NT2/D1 (cell line): ENCODE measurements at regions not wholly inside any gene's neighbourhood (a gene's known extent, or its start where the extent isn't known, plus 50 kb on each side); places are given as distances from the start of the nearest gene placed in this dataset.
"Not testable (repeated sequence)": the region's sequence is repeated elsewhere in the genome, so short reads cannot be mapped to it uniquely, and the experiment has no call there.

ENCODE experiments used
- DNase-seq: peaks from one replicate; pipeline ENCODE4 v3.0.0-alpha.2; 2011; ENCODE audit warnings: low read depth, low spot score
- H3K27me3 ChIP-seq: 2 replicates; pipeline ENCODE4 v1.6.0; 2011; ENCODE audit warnings: mild to moderate bottlenecking; ENCODE audit not compliant: insufficient read length, insufficient read depth
- H3K36me3 ChIP-seq: 2 replicates; pipeline ENCODE4 v1.6.1; 2011; ENCODE audit warnings: mild to moderate bottlenecking, low read length, mixed read lengths; ENCODE audit not compliant: insufficient read depth, insufficient read length
- H3K4me1 ChIP-seq: 2 replicates; pipeline ENCODE4 v1.5.1; 2011; ENCODE audit not compliant: insufficient read depth, insufficient read length
- H3K4me3 ChIP-seq: 2 replicates; pipeline ENCODE4 v1.5.1; 2011; ENCODE audit warnings: low read depth; ENCODE audit not compliant: insufficient read length
- H3K9ac ChIP-seq: 2 replicates; pipeline ENCODE4 v1.6.0; 2011; ENCODE audit warnings: low read depth; ENCODE audit not compliant: insufficient read length
- H3K9me3 ChIP-seq: 2 replicates; pipeline ENCODE4 v1.5.1; 2011; ENCODE audit warnings: mild to moderate bottlenecking, low read length; ENCODE audit not compliant: insufficient read depth

- H3K4me3 ChIP-seq, H3K9me3 ChIP-seq, H3K4me1 ChIP-seq, H3K27me3 ChIP-seq, DNase-seq, H3K9ac ChIP-seq, H3K36me3 ChIP-seq: not testable (repeated sequence)
These were observed 215.7 kb upstream of the PLGLB2 start for GRCh38 chr2:87531968-87532715.

DNA sequence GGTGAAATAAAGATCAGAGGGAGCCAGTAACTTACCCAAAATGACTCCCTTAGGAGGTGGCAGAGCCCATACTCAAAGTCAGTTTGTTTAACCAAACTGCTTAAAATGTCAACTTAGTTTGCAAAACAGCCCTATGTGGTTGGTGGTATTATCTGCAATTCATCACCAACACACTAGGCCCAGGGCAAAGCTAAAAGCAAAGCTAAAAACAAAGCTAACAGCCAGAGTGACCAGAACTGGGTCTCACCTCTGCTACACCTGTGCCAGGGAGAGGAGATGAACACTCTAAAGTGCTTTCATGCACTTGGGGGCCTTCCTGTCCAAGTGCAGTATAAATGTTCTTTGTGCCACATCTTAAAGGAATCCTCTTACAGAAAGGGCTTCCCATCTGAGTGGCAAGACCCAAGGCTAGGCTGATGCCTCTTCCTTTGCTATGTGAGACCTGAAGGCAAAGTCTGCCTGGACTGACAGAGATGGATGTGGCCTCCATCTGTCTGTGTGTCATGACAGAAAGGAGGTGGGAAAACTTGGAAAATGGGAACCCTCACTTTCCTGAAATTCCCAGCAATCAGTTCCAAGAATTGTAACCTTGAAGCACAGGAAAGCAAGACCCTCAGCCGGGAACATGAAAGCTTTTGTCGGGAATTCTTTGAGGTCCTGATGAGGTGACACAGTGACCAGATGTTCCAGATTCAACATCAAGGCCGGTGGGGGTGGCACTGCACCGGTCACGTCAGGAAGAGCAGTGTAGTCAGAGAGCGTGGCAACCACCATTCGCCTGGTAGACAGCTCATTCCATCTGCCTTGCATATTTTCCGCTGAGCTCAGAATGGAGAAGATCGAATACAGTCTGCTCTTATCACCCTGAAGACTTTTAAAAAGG lies 214.3 kb upstream of the PLGLB2 start:
- not testable (repeated sequence) for H3K36me3 ChIP-seq, H3K9me3 ChIP-seq, H3K4me1 ChIP-seq, H3K9ac ChIP-seq, H3K27me3 ChIP-seq, H3K4me3 ChIP-seq, DNase-seq

DNA sequence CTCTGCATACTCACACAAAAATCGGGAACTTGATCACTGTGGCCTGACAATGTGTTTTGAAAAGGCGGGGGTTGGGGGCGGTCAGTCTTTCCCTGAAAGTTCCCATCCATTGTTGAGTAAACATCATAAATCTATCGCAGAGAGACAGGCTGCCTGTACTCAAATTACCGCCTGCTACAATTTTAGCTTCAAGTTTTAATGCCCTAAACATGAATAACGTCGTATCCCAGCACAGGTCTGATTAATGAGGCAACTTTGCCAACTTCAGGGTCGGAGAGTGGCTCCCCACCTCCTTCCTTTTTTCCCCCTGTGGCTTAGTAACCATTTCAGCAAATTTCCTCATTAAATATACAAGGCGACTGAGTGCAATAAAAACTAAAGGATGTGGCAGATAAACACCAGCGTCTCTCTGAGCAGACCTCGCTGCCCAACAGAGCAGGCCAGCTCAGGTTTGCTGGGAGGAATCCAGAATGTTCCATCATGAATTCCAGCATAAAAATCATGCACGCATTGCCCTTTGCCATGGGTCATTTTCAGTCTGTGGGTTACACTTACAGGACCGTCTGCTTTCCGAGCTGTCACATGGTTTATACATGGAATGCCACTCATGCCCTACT lies 213.5 kb upstream of the PLGLB2 start:
- H3K4me3 ChIP-seq, H3K9me3 ChIP-seq, H3K36me3 ChIP-seq, DNase-seq, H3K27me3 ChIP-seq, H3K4me1 ChIP-seq, H3K9ac ChIP-seq: not testable (repeated sequence)

GRCh38 chr2:87536427-87536826 lies 211.5 kb upstream of the PLGLB2 start:
- not testable (repeated sequence) for H3K9ac ChIP-seq, H3K9me3 ChIP-seq, H3K27me3 ChIP-seq, H3K4me1 ChIP-seq, H3K4me3 ChIP-seq, H3K36me3 ChIP-seq, DNase-seq

DNA sequence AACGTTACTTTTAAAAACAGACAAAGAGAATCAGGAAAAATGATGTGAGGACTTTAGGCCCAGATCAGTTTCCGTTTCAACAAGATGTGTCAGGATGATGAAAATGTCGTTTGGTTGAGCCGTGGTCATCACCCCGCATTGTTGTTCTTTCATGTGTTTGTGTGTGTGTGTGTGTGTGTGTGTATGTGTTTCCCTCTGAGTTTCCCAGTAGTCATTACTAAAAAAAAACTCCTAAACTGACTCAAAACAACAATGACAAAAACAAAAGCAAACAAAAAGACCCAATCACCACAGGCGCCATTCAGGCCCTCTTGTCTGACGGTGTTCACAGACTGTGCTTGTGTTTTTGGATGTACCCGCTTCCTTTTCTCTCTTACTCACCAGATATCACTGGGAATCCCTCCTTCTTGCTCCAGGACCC lies 210.6 kb upstream of the PLGLB2 start:
- not testable (repeated sequence) for H3K9ac ChIP-seq, H3K4me3 ChIP-seq, H3K9me3 ChIP-seq, DNase-seq, H3K4me1 ChIP-seq, H3K36me3 ChIP-seq, H3K27me3 ChIP-seq

DNA sequence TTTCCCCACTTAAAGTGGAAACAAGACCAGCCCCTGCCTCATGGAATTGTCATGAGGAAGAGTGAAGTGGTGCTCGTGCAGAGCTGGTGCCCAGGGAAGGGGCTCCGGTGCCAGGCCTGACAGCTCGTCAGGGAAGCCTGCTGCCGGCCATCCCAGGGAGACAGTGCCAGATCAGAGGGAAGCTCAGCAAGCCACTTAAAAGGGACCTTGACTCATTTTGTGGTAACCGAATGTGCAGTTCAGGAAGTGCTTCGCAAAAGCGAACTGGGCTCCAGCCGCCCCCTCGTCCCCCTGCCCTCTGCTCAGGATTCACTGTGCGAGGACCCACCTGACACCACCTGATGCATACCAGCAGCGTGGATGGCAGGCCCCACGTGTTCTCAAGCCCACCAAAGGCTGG lies 209.6 kb upstream of the PLGLB2 start:
- not testable (repeated sequence) for H3K4me1 ChIP-seq, H3K27me3 ChIP-seq, H3K4me3 ChIP-seq, DNase-seq, H3K9me3 ChIP-seq, H3K9ac ChIP-seq, H3K36me3 ChIP-seq

DNA sequence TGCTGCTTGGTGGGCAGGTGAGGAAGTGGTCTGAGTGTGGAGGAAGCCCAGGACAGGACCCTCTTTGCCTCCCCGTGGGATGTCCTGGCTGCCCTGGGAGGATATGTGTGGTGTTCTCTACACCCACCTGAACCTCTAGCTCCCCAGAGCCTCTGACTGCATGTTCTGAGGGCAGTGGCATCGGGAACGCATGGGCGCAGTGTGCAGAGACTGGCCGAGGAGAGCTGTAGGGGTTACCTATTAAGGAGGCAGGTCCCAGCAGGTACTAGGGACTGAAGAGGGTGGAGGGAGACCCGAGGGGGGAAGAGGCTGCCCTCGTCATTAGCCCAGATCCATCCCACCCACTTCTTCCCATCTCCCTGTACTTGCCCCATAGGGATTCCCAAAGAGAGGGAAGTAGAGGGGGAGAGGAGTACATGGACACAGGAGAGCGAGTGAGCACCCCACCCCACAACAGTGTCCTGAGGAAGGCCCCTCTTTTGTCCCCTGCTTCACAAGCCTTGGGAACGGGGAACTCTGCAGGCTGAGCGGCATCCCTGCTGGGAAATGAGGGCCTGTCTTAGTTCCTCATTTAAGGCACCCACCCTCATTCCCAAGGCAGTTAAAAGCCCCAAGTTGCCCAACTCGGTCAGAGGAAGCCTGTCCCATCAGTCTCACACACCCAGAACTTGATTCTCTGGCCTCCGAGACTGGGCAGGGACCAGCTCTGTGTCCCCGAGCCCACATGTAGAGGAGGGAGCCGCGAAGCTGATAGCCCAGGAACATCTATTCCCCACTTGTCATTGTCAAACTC lies 208.5 kb upstream of the PLGLB2 start:
- H3K4me1 ChIP-seq: not testable (repeated sequence)

DNA sequence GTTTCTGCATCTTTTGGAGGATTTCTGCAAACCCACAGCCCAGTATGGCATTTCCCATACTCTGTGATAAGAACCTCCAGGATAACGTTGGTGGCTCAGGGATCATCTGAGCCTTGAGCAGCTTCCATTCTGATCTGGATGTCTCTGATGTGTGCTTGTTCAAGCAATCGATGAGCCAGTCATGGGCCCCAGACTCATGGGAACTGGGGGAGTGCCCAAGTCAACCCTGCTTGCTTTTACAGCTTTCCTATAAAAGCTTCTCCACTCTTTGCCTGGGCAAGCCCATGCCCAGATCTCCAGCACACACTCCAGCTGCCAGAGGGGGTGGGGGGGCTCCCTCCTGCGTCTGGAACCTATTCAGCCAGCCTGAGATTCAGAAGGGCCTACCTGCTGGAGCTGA lies 207.6 kb upstream of the PLGLB2 start:
- H3K4me1 ChIP-seq, H3K9ac ChIP-seq, H3K27me3 ChIP-seq, H3K36me3 ChIP-seq, DNase-seq, H3K4me3 ChIP-seq, H3K9me3 ChIP-seq: not testable (repeated sequence)

More for the DNA sequence above, 208.5 kb upstream of the PLGLB2 start:
- not testable (repeated sequence) for DNase-seq, H3K27me3 ChIP-seq, H3K36me3 ChIP-seq, H3K9ac ChIP-seq, H3K9me3 ChIP-seq, H3K4me3 ChIP-seq

DNA sequence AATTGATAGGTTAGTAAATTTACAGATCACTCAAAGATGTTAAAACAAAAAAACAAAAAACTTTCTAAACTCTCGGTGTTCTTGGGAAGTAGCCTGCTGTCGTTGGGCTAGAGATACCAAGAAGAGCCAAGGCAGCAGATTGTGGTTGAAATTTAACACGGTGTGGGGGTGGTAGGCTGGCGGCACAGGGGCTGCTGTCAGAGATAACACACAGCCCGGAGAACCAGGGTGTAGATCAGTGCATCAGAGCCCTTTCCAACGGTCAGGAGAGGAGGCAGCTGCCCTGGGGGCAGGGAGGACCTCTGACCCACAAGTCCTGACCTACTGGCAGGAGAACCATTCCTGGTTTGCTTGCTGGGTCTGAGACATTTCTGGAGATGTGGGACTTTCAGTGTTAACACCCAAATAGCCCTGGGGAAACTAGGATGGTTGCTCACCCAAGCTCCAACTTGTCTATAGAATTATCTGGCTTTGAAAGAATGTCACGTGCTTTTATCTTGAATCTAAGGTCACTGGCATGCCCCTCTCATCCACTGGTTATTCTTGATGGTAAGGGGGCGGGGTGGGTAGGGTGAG lies 205.2 kb upstream of the PLGLB2 start:
- not testable (repeated sequence) for H3K4me1 ChIP-seq, DNase-seq, H3K9ac ChIP-seq, H3K9me3 ChIP-seq, H3K27me3 ChIP-seq, H3K4me3 ChIP-seq, H3K36me3 ChIP-seq

DNA sequence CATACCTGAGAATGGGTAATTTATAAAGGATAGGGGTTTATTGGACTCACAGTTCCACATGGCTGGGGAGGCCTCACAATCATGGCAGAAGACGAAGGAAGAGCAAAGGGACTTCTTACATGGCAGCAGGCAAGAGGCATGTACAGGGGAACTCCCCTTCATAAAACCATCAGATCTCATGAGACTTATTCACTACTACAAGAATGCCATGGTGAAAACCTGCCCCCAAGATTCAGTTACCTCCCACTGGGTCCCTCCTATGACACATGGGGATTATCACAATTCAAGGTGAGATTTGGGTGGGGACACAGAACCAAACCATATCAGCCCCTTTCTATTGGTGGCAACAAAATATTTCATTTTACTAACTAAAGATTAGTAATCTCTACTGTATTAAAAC lies 204.1 kb upstream of the PLGLB2 start:
- H3K9me3 ChIP-seq, H3K4me3 ChIP-seq, H3K9ac ChIP-seq, DNase-seq, H3K4me1 ChIP-seq, H3K27me3 ChIP-seq, H3K36me3 ChIP-seq: not testable (repeated sequence)

DNA sequence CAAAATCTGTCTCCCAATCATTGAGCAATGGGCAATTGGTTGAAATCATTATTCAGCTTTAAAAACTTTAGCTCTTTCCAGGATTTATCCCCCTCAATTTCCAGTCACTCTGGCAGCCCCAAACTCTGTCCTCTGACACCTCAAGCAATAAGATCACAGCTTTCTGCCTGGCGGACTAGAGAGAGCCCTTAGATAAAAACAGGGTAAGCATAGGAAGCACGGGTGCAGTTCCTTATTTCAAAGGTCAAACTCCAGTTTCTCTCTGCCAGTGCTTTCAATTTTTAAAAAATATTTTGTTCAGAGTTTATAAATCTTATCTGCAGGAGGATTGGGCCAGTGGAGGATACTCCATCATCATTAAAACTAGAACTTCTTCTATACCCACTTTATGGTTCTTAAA lies 200.8 kb upstream of the PLGLB2 start:
- DNase-seq, H3K27me3 ChIP-seq, H3K4me3 ChIP-seq, H3K9ac ChIP-seq, H3K4me1 ChIP-seq, H3K36me3 ChIP-seq, H3K9me3 ChIP-seq: not testable (repeated sequence)
